WTC11 (cell line): ENCODE measurements at regions not wholly inside any gene's neighbourhood (a gene's known extent, or its start where the extent isn't known, plus 50 kb on each side); places are given as distances from the start of the nearest gene placed in this dataset.

Experiments
- ATAC-seq: fragments of 200-7000 bp; cut with Tn5 transposase; 2 replicates; pipeline ENCODE4 v1.10.0; 2021; ENCODE audit warnings: mild to moderate bottlenecking, moderate library complexity
- CTCF ChIA-PET: fragments of 300-600 bp; sonication (Branson Sonifier 250); formaldehyde crosslinking; loops from one replicate; lab custom pipeline; 2021; ENCODE audit warnings: antibody characterized with exemption; lab: Charles Lee
- POLR2A ChIA-PET: fragments of 350-600 bp; sonication (Branson Sonifier 250); formaldehyde crosslinking; loops from one replicate; lab custom pipeline; 2021; ENCODE audit warnings: antibody characterized with exemption; lab: Charles Lee
- DNase-seq: peaks from one replicate; pipeline ENCODE4 v3.0.0; 2021; ENCODE audit warnings: low spot score
- H3K27ac Mint-ChIP-seq: 2 replicates; pipeline ENCODE4 v1.8.0; 2021; ENCODE audit warnings: mixed read lengths
- H3K27me3 Mint-ChIP-seq: 2 replicates; pipeline ENCODE4 v1.8.0; 2021; ENCODE audit warnings: low read depth, mild to moderate bottlenecking, moderate library complexity, mixed read lengths
- H3K36me3 Mint-ChIP-seq: 2 replicates; pipeline ENCODE4 v1.8.0; 2021; ENCODE audit warnings: mixed read lengths
- H3K4me1 Mint-ChIP-seq: 2 replicates; pipeline ENCODE4 v1.8.0; 2022; ENCODE audit warnings: mixed read lengths
- H3K4me3 Mint-ChIP-seq: 2 replicates; pipeline ENCODE4 v1.8.0; 2021; ENCODE audit warnings: mild to moderate bottlenecking, moderate library complexity, mixed read lengths
- H3K9me3 Mint-ChIP-seq: 2 replicates; pipeline ENCODE4 v1.8.0; 2021; ENCODE audit warnings: mixed read lengths
- ARID4B ChIP-seq: sonication (generic); formaldehyde crosslinking; IDR thresholded peaks from 2 replicates; pipeline ENCODE4 v1.8.0; 2023; ENCODE audit warnings: missing genetic modification reagents, mild to moderate bottlenecking, borderline replicate concordance
- ATF1 ChIP-seq: sonication (generic); formaldehyde crosslinking; IDR thresholded peaks from 2 replicates; pipeline ENCODE4 v1.8.1; 2023; ENCODE audit warnings: mild to moderate bottlenecking, moderate library complexity, missing genetic modification reagents
- CBFB ChIP-seq: sonication (generic); formaldehyde crosslinking; IDR thresholded peaks from 2 replicates; pipeline ENCODE4 v1.8.1; 2022; ENCODE audit warnings: mild to moderate bottlenecking, low read depth, missing genetic modification reagents
- CDX4 ChIP-seq: fragments of 250-450 bp; sonication (Bioruptor Pico); IDR thresholded peaks from 2 replicates; pipeline ENCODE4 v1.9.0; 2021; ENCODE audit warnings: moderate library complexity, mild to moderate bottlenecking, inconsistent platforms, borderline replicate concordance
- E2F5 ChIP-seq: sonication (generic); formaldehyde crosslinking; IDR thresholded peaks from 2 replicates; pipeline ENCODE4 v1.8.1; 2022; ENCODE audit warnings: mild to moderate bottlenecking, moderate library complexity, missing genetic modification reagents
- ESRRA ChIP-seq: sonication (generic); formaldehyde crosslinking; IDR thresholded peaks from 2 replicates; pipeline ENCODE4 v1.8.1; 2022; ENCODE audit warnings: mild to moderate bottlenecking, missing genetic modification reagents, borderline replicate concordance
- IRF1 ChIP-seq: sonication (generic); formaldehyde crosslinking; IDR thresholded peaks from 2 replicates; pipeline ENCODE4 v1.8.0; 2023; ENCODE audit warnings: missing genetic modification reagents
- IRF2 ChIP-seq: sonication (generic); formaldehyde crosslinking; IDR thresholded peaks from 2 replicates; pipeline ENCODE4 v1.8.0; 2022; ENCODE audit warnings: low read depth, missing genetic modification reagents, borderline replicate concordance
- JUN ChIP-seq: sonication (generic); formaldehyde crosslinking; IDR thresholded peaks from 2 replicates; pipeline ENCODE4 v1.8.0; 2023; ENCODE audit warnings: mild to moderate bottlenecking, missing genetic modification reagents
- KAT7 ChIP-seq: sonication (generic); formaldehyde crosslinking; IDR thresholded peaks from 2 replicates; pipeline ENCODE4 v1.8.1; 2023; ENCODE audit warnings: missing genetic modification reagents, mild to moderate bottlenecking, borderline replicate concordance
- MLX ChIP-seq: sonication (generic); formaldehyde crosslinking; IDR thresholded peaks from 2 replicates; pipeline ENCODE4 v1.8.1; 2023; ENCODE audit warnings: mild to moderate bottlenecking, missing genetic modification reagents, moderate library complexity
- NFATC4 ChIP-seq: fragments of 250-450 bp; sonication (Bioruptor Pico); IDR thresholded peaks from 2 replicates; pipeline ENCODE4 v1.9.0; 2021; ENCODE audit warnings: mild to moderate bottlenecking
- NFYB ChIP-seq: sonication (generic); formaldehyde crosslinking; conservative IDR thresholded peaks from 2 replicates; pipeline ENCODE4 v1.8.0; 2022; ENCODE audit warnings: low read depth, missing genetic modification reagents
- OVOL2 ChIP-seq: fragments of 250-450 bp; sonication (Bioruptor Pico); IDR thresholded peaks from 2 replicates; pipeline ENCODE4 v1.9.0; 2021; ENCODE audit warnings: mild to moderate bottlenecking, borderline replicate concordance
- PRDM15 ChIP-seq: sonication (generic); formaldehyde crosslinking; IDR thresholded peaks from 2 replicates; pipeline ENCODE4 v1.8.0; 2022; ENCODE audit warnings: missing genetic modification reagents
- PREB ChIP-seq: sonication (generic); formaldehyde crosslinking; IDR thresholded peaks from 2 replicates; pipeline ENCODE4 v1.8.1; 2022; ENCODE audit warnings: mild to moderate bottlenecking, missing genetic modification reagents, moderate library complexity, borderline replicate concordance
- PRRX2 ChIP-seq: fragments of 250-450 bp; sonication (Bioruptor Pico); IDR thresholded peaks from 2 replicates; pipeline ENCODE4 v1.8.0; 2021; ENCODE audit warnings: mild to moderate bottlenecking
- SOX15 ChIP-seq: fragments of 250-450 bp; sonication (Bioruptor Pico); IDR thresholded peaks from 2 replicates; pipeline ENCODE4 v1.9.0; 2021; ENCODE audit warnings: mild to moderate bottlenecking

GRCh38 chr21:35119501-35120047 lies 70.5 kb upstream of the RUNX1 start (continued):
- TF ChIP-seq MLX (CRISPR knock-in tag) (no peak), E2F5 (CRISPR knock-in tag) (no peak), CDX4 (CRISPR knock-in tag) (no peak), PRDM15 (CRISPR knock-in tag) (no peak), NFYB (no peak), CBFB (CRISPR knock-in tag) (no peak), ATF1 (no peak), IRF2 (no peak), ESRRA (CRISPR knock-in tag) (no peak)

GRCh38 chr21:35116777-35117176 lies 67.7 kb upstream of the RUNX1 start:
- TF ChIP-seq KAT7, result no peak
- TF ChIP-seq PRDM15 (CRISPR knock-in tag), result no peak
- no peak for TF ChIP-seq IRF1
- no peak for TF ChIP-seq OVOL2 (CRISPR knock-in tag)
- TF ChIP-seq NFATC4 (CRISPR knock-in tag), result no peak
- H3K36me3 Mint-ChIP-seq, result no peaks in the 10 kb centered on the region
- POLR2A ChIA-PET, result no interaction called here
- ATAC-seq (no peak), DNase-seq (no peak)
- H3K9me3 Mint-ChIP-seq, result peaks cover 8% of the 10 kb centered on the region
- H3K4me1 Mint-ChIP-seq, result peaks cover 1% of the 10 kb centered on the region; the same call in 1 of the 2 replicates
- CTCF ChIA-PET, result no interaction called here
- H3K27me3 Mint-ChIP-seq, result no peaks in the 10 kb centered on the region; the same call in 1 of the 2 replicates
- H3K27ac Mint-ChIP-seq, result no peak overlapping the region
- no peak overlapping the region for H3K4me3 Mint-ChIP-seq

- ATAC-seq, result no peak
- H3K27ac Mint-ChIP-seq, result no peak overlapping the region
- peaks cover 12% of the 10 kb centered on the region for H3K9me3 Mint-ChIP-seq
- H3K4me3 Mint-ChIP-seq, result no peak overlapping the region
- ChIA-PET CTCF (no interaction called here), POLR2A (no interaction called here)
- H3K4me1 Mint-ChIP-seq, result no peaks in the 10 kb centered on the region
- no peak for DNase-seq
- no peaks in the 10 kb centered on the region; the same call in 1 of the 2 replicates for H3K27me3 Mint-ChIP-seq
- H3K36me3 Mint-ChIP-seq, result no peaks in the 10 kb centered on the region
- TF ChIP-seq SOX15 (no peak), ARID4B (CRISPR knock-in tag) (no peak), PRRX2 (no peak), JUN (CRISPR knock-in tag) (no peak), PREB (CRISPR knock-in tag) (no peak)
Observed at GRCh38 chr21:35113064-35113463, 64.0 kb upstream of the RUNX1 start.
